GM10266 (cell line): ENCODE measurements at regions not wholly inside any gene's neighbourhood (a gene's known extent, or its start where the extent isn't known, plus 50 kb on each side); places are given as distances from the start of the nearest gene placed in this dataset.

Experiments used
- DNase-seq: peaks from one replicate; pipeline ENCODE4 v3.0.0; 2012; ENCODE audit errors: extremely low spot score
- TF ChIP-seq, protein P1 (sequence below): IDR thresholded peaks from 2 replicates; pipeline ENCODE4 v1.5.1; 2012; ENCODE audit warnings: mild to moderate bottlenecking, low read depth; ENCODE audit not compliant: control insufficient read depth, insufficient read depth; ENCODE audit errors: missing control alignments

DNA sequence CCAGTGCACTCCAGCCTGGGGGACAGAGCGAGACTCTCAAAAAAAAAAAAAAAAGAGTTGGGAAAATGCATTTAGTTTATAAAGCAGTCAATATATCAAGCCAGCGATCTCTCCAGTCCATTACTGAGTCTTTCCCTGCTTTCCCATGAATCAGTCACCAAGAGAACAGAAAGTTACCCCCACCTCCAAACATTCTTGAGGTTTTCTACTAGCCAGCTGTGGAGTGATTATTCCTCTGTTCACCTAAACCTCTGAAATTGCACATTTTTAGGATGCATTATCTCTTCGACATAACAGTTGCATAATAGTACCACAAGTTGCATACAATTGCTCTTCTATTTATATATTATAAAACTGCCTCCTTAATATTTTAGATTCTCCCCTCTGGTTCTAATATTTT is 134.8 kb upstream of the DIO3 start:
- TF ChIP-seq, protein P1, sequence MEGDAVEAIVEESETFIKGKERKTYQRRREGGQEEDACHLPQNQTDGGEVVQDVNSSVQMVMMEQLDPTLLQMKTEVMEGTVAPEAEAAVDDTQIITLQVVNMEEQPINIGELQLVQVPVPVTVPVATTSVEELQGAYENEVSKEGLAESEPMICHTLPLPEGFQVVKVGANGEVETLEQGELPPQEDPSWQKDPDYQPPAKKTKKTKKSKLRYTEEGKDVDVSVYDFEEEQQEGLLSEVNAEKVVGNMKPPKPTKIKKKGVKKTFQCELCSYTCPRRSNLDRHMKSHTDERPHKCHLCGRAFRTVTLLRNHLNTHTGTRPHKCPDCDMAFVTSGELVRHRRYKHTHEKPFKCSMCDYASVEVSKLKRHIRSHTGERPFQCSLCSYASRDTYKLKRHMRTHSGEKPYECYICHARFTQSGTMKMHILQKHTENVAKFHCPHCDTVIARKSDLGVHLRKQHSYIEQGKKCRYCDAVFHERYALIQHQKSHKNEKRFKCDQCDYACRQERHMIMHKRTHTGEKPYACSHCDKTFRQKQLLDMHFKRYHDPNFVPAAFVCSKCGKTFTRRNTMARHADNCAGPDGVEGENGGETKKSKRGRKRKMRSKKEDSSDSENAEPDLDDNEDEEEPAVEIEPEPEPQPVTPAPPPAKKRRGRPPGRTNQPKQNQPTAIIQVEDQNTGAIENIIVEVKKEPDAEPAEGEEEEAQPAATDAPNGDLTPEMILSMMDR, result no peak
- DNase-seq, result no peak

- TF ChIP-seq, protein P1, result no peak
- no peak for DNase-seq
These were observed 132.9 kb upstream of the DIO3 start for GRCh38 chr14:101428409-101428808.

DNA sequence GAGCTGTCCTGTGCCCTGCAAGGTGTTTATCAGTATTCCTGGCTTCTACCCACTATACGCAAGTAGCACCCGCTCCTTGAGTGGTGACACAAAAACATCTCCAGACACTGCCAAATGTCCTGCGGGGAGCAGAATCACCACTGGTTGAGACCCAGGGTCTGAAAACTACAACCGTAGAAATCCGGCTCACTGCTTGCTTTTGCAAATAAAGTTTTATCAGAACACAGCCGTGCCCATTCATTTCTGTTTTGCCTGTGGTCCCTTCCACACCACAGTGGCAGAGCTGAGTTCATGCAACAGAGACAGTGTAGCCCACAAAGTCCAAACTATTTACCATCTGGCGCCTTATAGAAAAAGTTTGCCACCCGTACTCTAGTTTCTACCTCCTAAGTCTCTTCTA is 125.7 kb upstream of the DIO3 start:
- DNase-seq, result no peak
- TF ChIP-seq, protein P1, result no peak

DNA sequence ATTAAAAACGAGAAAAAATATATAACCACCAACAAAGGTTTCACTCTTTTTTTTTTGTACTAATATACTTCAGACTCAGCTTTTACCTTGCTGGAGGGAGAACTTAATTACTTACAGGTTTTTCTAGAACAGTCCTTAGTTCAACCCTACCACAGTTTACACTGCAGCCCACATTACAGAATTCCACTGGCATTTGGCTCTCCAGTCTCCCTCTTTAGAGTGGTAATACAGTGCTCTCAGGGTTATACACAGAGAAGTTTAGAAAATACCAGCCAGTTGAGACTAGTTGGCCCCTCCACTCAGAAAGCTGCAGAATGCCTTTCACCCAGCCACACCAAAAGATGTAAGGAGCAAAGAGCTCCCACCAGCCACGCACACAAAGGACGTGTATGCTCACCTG is 122.3 kb upstream of the DIO3 start:
- no peak for DNase-seq
- TF ChIP-seq, protein P1, result no peak

DNA sequence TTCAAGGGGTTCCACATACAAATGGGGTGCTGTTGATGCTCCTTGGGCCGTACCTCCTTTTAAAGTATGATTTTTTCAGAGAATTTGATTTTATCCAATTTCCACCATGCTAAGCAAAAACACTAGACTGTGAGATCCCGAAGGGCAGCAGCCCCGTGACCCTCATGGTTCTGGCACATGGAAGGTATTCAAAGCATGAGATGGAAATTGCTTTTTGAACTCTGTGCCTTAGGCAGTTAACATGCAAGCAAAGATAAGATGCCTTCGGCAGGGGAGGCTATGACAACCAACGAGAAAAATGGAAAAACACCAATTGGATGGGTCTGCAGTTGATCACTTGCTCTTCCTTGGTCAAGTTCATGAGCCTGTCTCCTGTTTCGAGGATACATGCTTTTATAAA is 120.8 kb upstream of the DIO3 start:
- TF ChIP-seq, protein P1, result no peak

DNA sequence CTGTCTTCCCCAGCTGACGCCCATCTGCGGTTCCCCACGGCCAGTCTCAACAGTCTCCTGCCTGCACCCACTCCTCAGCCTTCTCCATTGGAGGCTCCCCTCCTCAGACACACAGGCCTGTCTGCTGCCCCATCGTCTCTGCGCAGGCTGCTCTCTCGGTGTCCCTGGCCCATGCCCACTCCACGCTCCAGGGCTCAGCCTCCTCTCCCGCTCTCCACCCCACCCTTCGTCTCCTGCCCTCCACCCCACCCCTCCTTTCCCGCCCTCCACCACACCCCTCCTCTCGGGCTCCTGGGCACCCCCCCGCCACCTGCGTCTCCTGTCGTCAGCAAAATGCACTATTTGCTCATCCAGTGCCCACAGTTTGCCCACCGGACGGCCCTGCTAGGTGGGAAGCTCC is 119.6 kb upstream of the DIO3 start:
- no peak for DNase-seq
- TF ChIP-seq, protein P1, result no peak

More for the DNA sequence above, 120.8 kb upstream of the DIO3 start:
- peak; percentile 5 for DNase-seq

GRCh38 chr14:101442451-101442850 is 118.8 kb upstream of the DIO3 start:
- TF ChIP-seq, protein P1, result no peak
- DNase-seq, result no peak
